WERI-Rb-1 (cell line): ENCODE measurements at regions not wholly inside any gene's neighbourhood (a gene's known extent, or its start where the extent isn't known, plus 50 kb on each side); places are given as distances from the start of the nearest gene placed in this dataset.

ENCODE experiments used
- DNase-seq: peaks from one replicate; pipeline ENCODE4 v3.0.0-alpha.2; 2020
- H3K27ac ChIP-seq: fragments of 250-450 bp; sonication (Bioruptor Pico); 2 replicates; pipeline ENCODE4 v1.5.1; 2020; ENCODE audit warnings: mild to moderate bottlenecking, moderate library complexity
- H3K27me3 ChIP-seq: fragments of 250-450 bp; sonication (Bioruptor Pico); 2 replicates; pipeline ENCODE4 v1.5.1; 2021; ENCODE audit warnings: mild to moderate bottlenecking, low read depth, moderate library complexity; ENCODE audit not compliant: insufficient read depth, severe bottlenecking
- H3K36me3 ChIP-seq: fragments of 250-450 bp; sonication (Bioruptor Pico); 2 replicates; pipeline ENCODE4 v1.5.1; 2020; ENCODE audit warnings: mild to moderate bottlenecking, moderate library complexity
- H3K4me3 ChIP-seq: 2 replicates; pipeline ENCODE4 v1.5.1; 2011; ENCODE audit warnings: low read depth, mild to moderate bottlenecking, control low read depth, low read length
- H3K9me3 ChIP-seq: fragments of 250-450 bp; sonication (Bioruptor Pico); 2 replicates; pipeline ENCODE4 v1.5.1; 2021; ENCODE audit warnings: mild to moderate bottlenecking, moderate library complexity; ENCODE audit not compliant: severe bottlenecking
- TF ChIP-seq, protein P1 (sequence below): IDR thresholded peaks from 2 replicates; pipeline ENCODE4 v1.5.1; 2011; ENCODE audit warnings: low read depth, mild to moderate bottlenecking, control low read depth, inconsistent platforms, low read length

- no peaks in the 10 kb centered on the region for H3K9me3 ChIP-seq
- H3K27ac ChIP-seq, result no peak overlapping the region
- H3K36me3 ChIP-seq, result no peaks in the 10 kb centered on the region
- DNase-seq, result no peak
- TF ChIP-seq, protein P1, sequence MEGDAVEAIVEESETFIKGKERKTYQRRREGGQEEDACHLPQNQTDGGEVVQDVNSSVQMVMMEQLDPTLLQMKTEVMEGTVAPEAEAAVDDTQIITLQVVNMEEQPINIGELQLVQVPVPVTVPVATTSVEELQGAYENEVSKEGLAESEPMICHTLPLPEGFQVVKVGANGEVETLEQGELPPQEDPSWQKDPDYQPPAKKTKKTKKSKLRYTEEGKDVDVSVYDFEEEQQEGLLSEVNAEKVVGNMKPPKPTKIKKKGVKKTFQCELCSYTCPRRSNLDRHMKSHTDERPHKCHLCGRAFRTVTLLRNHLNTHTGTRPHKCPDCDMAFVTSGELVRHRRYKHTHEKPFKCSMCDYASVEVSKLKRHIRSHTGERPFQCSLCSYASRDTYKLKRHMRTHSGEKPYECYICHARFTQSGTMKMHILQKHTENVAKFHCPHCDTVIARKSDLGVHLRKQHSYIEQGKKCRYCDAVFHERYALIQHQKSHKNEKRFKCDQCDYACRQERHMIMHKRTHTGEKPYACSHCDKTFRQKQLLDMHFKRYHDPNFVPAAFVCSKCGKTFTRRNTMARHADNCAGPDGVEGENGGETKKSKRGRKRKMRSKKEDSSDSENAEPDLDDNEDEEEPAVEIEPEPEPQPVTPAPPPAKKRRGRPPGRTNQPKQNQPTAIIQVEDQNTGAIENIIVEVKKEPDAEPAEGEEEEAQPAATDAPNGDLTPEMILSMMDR, result no peak
- no peak overlapping the region for H3K4me3 ChIP-seq
- no peaks in the 10 kb centered on the region for H3K27me3 ChIP-seq
Observed at GRCh38 chr6:103456652-103457051, 1403.1 kb downstream of the HACE1 start.

- TF ChIP-seq, protein P1, result no peak
- Histone ChIP-seq H3K27me3 (no peaks in the 10 kb centered on the region), H3K27ac (no peak overlapping the region), H3K36me3 (no peaks in the 10 kb centered on the region), H3K4me3 (no peak overlapping the region), H3K9me3 (no peaks in the 10 kb centered on the region)
- no peak for DNase-seq
Observed at GRCh38 chr6:103455275-103455674, 1404.4 kb downstream of the HACE1 start.

GRCh38 chr6:103409475-103409874 is 1450.2 kb downstream of the HACE1 start:
- Histone ChIP-seq H3K27ac (no peak overlapping the region), H3K27me3 (no peaks in the 10 kb centered on the region), H3K4me3 (no peak overlapping the region), H3K36me3 (no peaks in the 10 kb centered on the region), H3K9me3 (no peaks in the 10 kb centered on the region)
- TF ChIP-seq, protein P1, result no peak
- no peak for DNase-seq

DNA sequence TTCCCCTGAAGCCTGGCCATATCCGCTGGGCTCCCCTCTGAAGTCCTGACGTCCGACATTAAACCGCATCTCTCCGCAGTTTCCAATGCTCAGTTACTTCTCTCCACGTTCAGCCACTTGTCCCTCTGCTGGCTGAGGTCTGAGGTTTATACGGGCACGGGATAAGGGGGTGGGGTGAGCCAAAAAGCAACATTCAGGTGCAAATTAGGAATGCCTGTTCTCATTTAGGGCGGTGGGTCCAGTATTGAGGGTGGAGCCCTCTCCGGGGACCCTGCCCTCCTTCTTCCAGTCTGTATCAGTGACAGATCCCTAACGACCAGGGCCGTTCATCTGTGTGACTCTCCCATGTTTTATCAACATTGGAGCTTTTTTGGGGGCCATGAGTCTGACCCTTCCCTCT is 1454.4 kb downstream of the HACE1 start:
- no peak for DNase-seq
- Histone ChIP-seq H3K4me3 (no peak overlapping the region), H3K36me3 (no peaks in the 10 kb centered on the region), H3K9me3 (no peaks in the 10 kb centered on the region), H3K27me3 (no peaks in the 10 kb centered on the region), H3K27ac (no peak overlapping the region)
- TF ChIP-seq, protein P1, result no peak

- no peak overlapping the region for H3K27ac ChIP-seq
- no peak for DNase-seq
- H3K4me3 ChIP-seq, result no peak overlapping the region
Observed at GRCh38 chr6:103404799-103405198, 1454.9 kb downstream of the HACE1 start.

DNA sequence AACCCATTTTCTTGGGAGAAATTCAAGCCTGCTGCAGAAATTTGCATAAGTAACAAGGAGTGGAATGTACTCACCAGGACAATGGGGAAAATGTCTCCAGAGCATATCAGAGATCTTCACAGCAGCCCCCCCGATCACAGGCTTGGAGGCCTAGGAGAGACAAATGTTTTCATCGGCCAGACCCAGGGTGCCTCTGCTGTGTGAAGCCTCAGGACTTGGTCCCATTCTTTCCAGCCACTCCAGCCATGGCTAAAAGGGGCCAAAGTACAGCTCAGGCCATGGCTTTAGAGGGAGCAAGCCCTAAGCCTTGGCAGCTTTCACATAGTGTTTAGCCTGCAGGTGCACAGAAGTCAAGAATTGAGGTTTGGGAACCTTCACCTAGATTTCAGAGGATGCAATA is 1463.0 kb downstream of the HACE1 start:
- Histone ChIP-seq H3K27ac (no peak overlapping the region), H3K27me3 (no peaks in the 10 kb centered on the region), H3K9me3 (no peaks in the 10 kb centered on the region), H3K4me3 (no peak overlapping the region), H3K36me3 (no peaks in the 10 kb centered on the region)
- TF ChIP-seq, protein P1, result no peak
- DNase-seq, result no peak

More at GRCh38 chr6:103404799-103405198, 1454.9 kb downstream of the HACE1 start:
- H3K27me3 ChIP-seq, result no peaks in the 10 kb centered on the region
- H3K9me3 ChIP-seq, result no peaks in the 10 kb centered on the region
- TF ChIP-seq, protein P1, result no peak
- H3K36me3 ChIP-seq, result no peaks in the 10 kb centered on the region
